Psoas muscle (tissue), 7 donors: ENCODE measurements at regions not wholly inside any gene's neighbourhood (a gene's known extent, or its start where the extent isn't known, plus 50 kb on each side); places are given as distances from the start of the nearest gene placed in this dataset.

Experiments
- ATAC-seq, 4 donors: fragments of 200-7000 bp; cut with Tn5 transposase; one replicate each; pipeline ENCODE4 v1.9.1; 2020; ENCODE audit warnings: moderate library complexity in 3 of 4, mild to moderate bottlenecking in 2 of 4
- DNase-seq, 2 donors: peaks; one replicate each; pipeline ENCODE4 v3.0.0-alpha.2; 2020
- H3K27ac ChIP-seq: fragments of 200-600 bp; one replicate; pipeline ENCODE4 v1.8.0; 2022
- H3K27me3 ChIP-seq, 3 donors: fragments of 200-600 bp in 1 of 3; one replicate each; pipeline versions ENCODE4 v1.6.1 to v1.8.0; 2013 to 2022; ENCODE audit warnings: low read length in 2 of 3, mild to moderate bottlenecking in 2 of 3, moderate library complexity in 1 of 3; ENCODE audit not compliant: insufficient read depth in 3 of 3
- H3K36me3 ChIP-seq, 2 donors: fragments of 200-600 bp in 1 of 2; one replicate each; pipeline versions ENCODE4 v1.6.1 to v1.8.0; 2013 to 2022; ENCODE audit warnings: low read depth in 1 of 2, mild to moderate bottlenecking in 1 of 2, moderate library complexity in 1 of 2; ENCODE audit not compliant: insufficient read depth in 1 of 2
- H3K4me1 ChIP-seq: fragments of 200-600 bp; one replicate; pipeline ENCODE4 v1.8.0; 2022
- H3K4me3 ChIP-seq: fragments of 200-600 bp; one replicate; pipeline ENCODE4 v1.8.0; 2022; ENCODE audit warnings: mild to moderate bottlenecking
- H3K9me3 ChIP-seq: fragments of 200-600 bp; one replicate; pipeline ENCODE4 v1.8.0; 2022
- CTCF ChIP-seq: fragments of 200-600 bp; IDR thresholded peaks from one replicate; pipeline ENCODE4 v1.8.0; 2022; ENCODE audit warnings: antibody characterized with exemption
- WGBS, 3 donors: extraction: QIAGEN DNeasy Blood & Tissue Kit; methylation state at CpG; one replicate each; pipeline versions ENCODE4 v1.1.6 to v1.1.7; 2013; 5-methylcytosine and 5-hydroxymethylcytosine counted together
- intact Hi-C, 2 donors: fragments of 100-400 bp; cut with DNase I; formaldehyde crosslinking; loops; one replicate each; pipeline versions ENCODE4 v1.11.0 to v1.14.2; 2022
- donor health status: healthy with polysubstance abuse.
- donor health status: DM: no; HTN: no; CAD: no; lungs with moderate emphysema.
- donor health status: Bipolar disorder and iron deficiency.
- donor health status: healthy.
- donor health status: DM: yes; HTN: yes; CAD: no.
- donor health status: DM: no; HTN: no; CAD: no.
- donor health status: DM: yes; HTN: yes; CAD: no.

DNA sequence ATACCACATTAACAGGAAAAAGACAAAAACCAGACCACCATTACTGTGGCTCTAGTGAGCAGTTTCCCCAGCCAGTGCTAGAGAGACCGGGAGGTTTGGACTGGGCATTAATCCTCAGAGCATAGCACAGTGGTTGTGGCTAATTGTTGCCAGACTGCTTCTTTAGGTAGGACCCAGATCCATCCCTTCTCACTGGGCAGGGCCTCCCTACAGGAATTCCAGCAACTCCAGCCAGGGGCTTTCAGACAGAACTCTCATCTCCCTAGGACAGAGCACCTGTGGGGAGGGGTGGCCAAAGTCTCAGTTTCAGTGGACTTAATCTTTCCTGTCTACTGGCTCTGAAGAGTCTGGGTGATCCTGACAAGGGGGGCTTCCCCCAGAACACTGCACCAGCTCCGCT, 759.6 kb downstream of the SQOR start:
- ATAC-seq (no peak), DNase-seq (no peak)
- Histone ChIP-seq H3K9me3 (peaks cover 7% of the 10 kb centered on the region), H3K27me3 (no peaks in the 10 kb centered on the region), H3K36me3 (no peaks in the 10 kb centered on the region), H3K4me1 (no peaks in the 10 kb centered on the region), H3K4me3 (no peak overlapping the region), H3K27ac (no peak overlapping the region)
- WGBS, 3 donors = 67 to 78% (median 67%) methylated on average over 2 of the region's 2 CpGs
- intact Hi-C loops = no loop called here
- no peak for TF ChIP-seq CTCF

GRCh38 chr15:46408312-46408711, 773.5 kb downstream of the SQOR start:
- ATAC-seq = no peak
- DNase-seq = no peak

GRCh38 chr15:46409841-46410301, 775.0 kb downstream of the SQOR start:
- ATAC-seq (no peak), DNase-seq (no peak)
- intact Hi-C loops = no loop called here
- H3K4me1 ChIP-seq = no peaks in the 10 kb centered on the region
- no peaks in the 10 kb centered on the region for H3K36me3 ChIP-seq
- H3K27me3 ChIP-seq = no peaks in the 10 kb centered on the region
- no peak for TF ChIP-seq CTCF
- H3K4me3 ChIP-seq = no peak overlapping the region
- H3K27ac ChIP-seq = no peak overlapping the region
- WGBS, 3 donors = 56 to 61% (median 57%) methylated on average over 4 of the region's 4 CpGs
- H3K9me3 ChIP-seq = no peaks in the 10 kb centered on the region

More at GRCh38 chr15:46408312-46408711, 773.5 kb downstream of the SQOR start:
- Histone ChIP-seq H3K27ac (no peak overlapping the region), H3K4me1 (no peaks in the 10 kb centered on the region), H3K27me3 (no peaks in the 10 kb centered on the region), H3K4me3 (no peak overlapping the region), H3K9me3 (no peaks in the 10 kb centered on the region), H3K36me3 (no peaks in the 10 kb centered on the region)
- 52 to 60% (median 59%) methylated on average over 2 of the region's 2 CpGs for WGBS, 3 donors
- intact Hi-C loops = no loop called here
- TF ChIP-seq CTCF = no peak

GRCh38 chr15:46410705-46411104, 775.9 kb downstream of the SQOR start:
- Histone ChIP-seq H3K9me3 (no peaks in the 10 kb centered on the region), H3K36me3 (no peaks in the 10 kb centered on the region), H3K27me3 (no peaks in the 10 kb centered on the region), H3K27ac (no peak overlapping the region), H3K4me1 (no peaks in the 10 kb centered on the region), H3K4me3 (no peak overlapping the region)
- no peak for TF ChIP-seq CTCF
- ATAC-seq (no peak), DNase-seq (no peak)
- 71 to 74% (median 73%) methylated on average over 2 of the region's 2 CpGs for WGBS, 3 donors
- intact Hi-C loops = no loop called here

DNA sequence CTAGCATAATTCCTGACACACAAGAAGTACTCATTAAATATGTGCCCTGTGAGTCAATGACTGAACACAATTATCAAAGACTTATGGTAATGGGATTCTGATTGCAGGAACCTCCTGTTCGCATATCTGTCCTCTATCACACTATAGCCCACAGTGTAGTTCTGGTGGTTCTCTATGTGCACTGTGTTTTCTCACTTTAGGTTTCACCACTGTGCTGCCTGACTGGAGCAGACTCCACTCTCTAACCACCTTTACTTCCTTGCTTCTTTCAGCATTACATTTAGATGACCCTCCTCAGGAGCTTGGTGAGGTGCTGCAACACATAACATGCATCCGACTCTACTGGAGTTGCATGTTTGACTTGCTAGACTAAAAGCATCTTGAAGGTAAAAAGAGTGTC, 777.1 kb downstream of the SQOR start:
- Histone ChIP-seq H3K27me3 (no peaks in the 10 kb centered on the region), H3K4me3 (no peak overlapping the region), H3K27ac (no peak overlapping the region), H3K36me3 (no peaks in the 10 kb centered on the region), H3K9me3 (no peaks in the 10 kb centered on the region), H3K4me1 (no peaks in the 10 kb centered on the region)
- intact Hi-C loops = no loop called here
- no peak for ATAC-seq
- DNase-seq = no peak
- no peak for TF ChIP-seq CTCF
- 87 to 92% (median 91%) methylated on average over 2 of the region's 2 CpGs for WGBS, 3 donors
